Right renal cortex interstitium (tissue), 3 donors: ENCODE measurements at regions not wholly inside any gene's neighbourhood (a gene's known extent, or its start where the extent isn't known, plus 50 kb on each side); places are given as distances from the start of the nearest gene placed in this dataset.

ENCODE experiments used
- DNase-seq, 3 donors: peaks; one replicate each; pipeline ENCODE4 v3.0.0-alpha.2; 2013; ENCODE audit warnings: low read depth in 3 of 3, low spot score in 2 of 3

GRCh38 chr5:17157916-17158529 lies 59.4 kb upstream of the BASP1 start:
- DNase-seq, result no peak

- no peak for DNase-seq
Observed at GRCh38 chr5:17160756-17161040, 56.7 kb upstream of the BASP1 start.

GRCh38 chr5:17161662-17162061 lies 55.8 kb upstream of the BASP1 start:
- no peak for DNase-seq

GRCh38 chr5:17163221-17163620 lies 54.2 kb upstream of the BASP1 start:
- no peak for DNase-seq

GRCh38 chr5:17167171-17167891 lies 50.1 kb upstream of the BASP1 start:
- no peak for DNase-seq
